ENCODE measurements at regions not wholly inside any gene's neighbourhood (a gene's known extent, or its start where the extent isn't known, plus 50 kb on each side); places are given as distances from the start of the nearest gene placed in this dataset.

GRCh38 chr6:132096245-132096644 is 145.1 kb upstream of the CCN2 start:
- DNase-seq (ENCODE audit: low spot score) = peak; percentile 44

GRCh38 chr6:132089173-132089572 is 138.0 kb upstream of the CCN2 start:
- no peak for DNase-seq (ENCODE audit: low spot score)

- DNase-seq (ENCODE audit: low spot score) = no peak
Observed at GRCh38 chr6:132088150-132088549, 137.0 kb upstream of the CCN2 start.

- DNase-seq (ENCODE audit: low spot score) = no peak
Observed at GRCh38 chr6:132087391-132087790, 136.2 kb upstream of the CCN2 start.

DNA sequence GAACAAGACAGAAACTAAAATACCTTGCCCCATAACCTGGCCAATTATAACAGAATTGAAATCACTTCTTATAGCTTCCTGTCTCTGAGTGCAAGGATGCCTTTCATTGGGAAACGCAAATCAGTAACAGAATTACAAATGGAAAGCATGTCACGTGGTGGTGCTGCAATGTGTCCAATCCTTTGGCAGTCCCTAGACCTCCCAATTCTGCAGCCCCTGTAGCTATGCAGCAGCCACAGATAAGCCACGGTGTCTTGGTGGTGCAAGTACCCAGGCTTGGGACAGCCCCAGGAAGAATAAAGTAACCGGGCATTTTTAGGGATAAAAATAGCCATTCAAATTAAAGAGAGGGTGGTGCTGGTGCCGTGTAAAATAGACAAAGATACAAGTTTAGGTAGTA is 134.6 kb upstream of the CCN2 start:
- no peak for DNase-seq (ENCODE audit: low spot score)

- DNase-seq (ENCODE audit: low spot score) = peak; percentile 68
Observed at GRCh38 chr6:132084811-132085509, 133.8 kb upstream of the CCN2 start.

GRCh38 chr6:132082421-132082820 is 131.2 kb upstream of the CCN2 start:
- DNase-seq (ENCODE audit: low spot score) = no peak

GRCh38 chr6:132081338-132081737 is 130.2 kb upstream of the CCN2 start:
- no peak for DNase-seq (ENCODE audit: low spot score)

- no peak for DNase-seq (ENCODE audit: low spot score)
Observed at GRCh38 chr6:132079286-132079685, 128.1 kb upstream of the CCN2 start.

DNA sequence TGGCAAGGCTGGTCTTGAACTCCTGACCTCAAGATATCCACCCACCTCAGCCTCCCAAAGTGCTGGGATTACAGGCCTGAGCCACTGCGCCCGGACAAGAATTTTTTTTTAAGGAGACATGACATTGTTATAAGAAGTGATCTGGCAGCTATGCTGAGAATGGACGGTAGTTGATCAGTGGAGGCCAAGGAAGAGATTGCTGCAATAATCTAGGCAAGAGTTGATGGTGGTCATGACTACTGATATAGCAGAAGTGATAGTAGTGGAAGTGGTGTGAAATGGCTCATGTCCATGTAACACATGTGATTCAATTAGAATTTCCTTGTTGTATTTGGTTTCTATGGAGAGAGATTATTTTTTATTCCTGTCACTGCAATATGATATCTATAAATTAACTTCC is 125.3 kb upstream of the CCN2 start:
- no peak for DNase-seq (ENCODE audit: low spot score)

- peak; percentile 22 for DNase-seq (ENCODE audit: low spot score)
Observed at GRCh38 chr6:132072831-132073230, 121.7 kb upstream of the CCN2 start.

DNA sequence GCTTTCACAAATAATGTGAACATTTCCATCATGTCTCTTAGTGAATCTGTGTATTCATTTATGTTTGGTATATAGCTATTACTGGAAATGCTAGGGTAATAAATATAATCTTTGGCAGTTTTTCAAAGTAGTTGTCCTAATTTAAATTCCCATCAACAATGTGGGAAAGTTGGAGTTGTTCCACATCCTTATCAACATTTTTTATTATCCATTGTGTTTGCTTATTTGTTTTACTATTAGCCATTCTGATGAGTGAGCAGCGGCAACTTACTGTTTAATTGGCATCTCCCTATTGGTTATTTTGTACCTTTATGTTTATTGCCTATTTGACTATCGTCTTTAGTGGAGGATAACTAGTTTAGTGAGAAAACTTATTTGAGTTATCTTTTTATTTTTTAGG is 121.1 kb upstream of the CCN2 start:
- DNase-seq (ENCODE audit: low spot score) = no peak

- DNase-seq (ENCODE audit: low spot score) = no peak
Observed at GRCh38 chr6:132070356-132070755, 119.2 kb upstream of the CCN2 start.

- DNase-seq (ENCODE audit: low spot score) = no peak
Observed at GRCh38 chr6:132068766-132069165, 117.6 kb upstream of the CCN2 start.

DNA sequence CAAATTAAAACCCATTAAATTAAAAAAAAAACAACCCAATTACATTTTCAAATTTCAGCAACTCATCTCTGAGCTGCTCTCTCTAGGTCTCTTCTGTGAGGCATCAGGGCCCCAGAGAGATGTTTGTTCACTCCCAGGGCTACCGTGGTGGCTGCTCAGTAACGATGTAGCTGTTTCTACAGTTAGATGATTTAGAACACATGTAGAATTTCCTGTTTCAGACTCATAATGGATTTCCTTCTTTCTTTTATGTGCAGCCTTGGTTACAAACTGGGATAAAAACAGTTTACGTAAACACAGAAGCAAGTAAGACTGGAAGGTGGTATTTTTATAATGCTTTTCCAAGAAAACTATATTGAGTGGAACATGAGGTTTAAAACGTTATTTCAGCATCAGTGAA is 116.1 kb upstream of the CCN2 start:
- DNase-seq (ENCODE audit: low spot score) = peak; percentile 54

- DNase-seq (ENCODE audit: low spot score) = no peak
Observed at GRCh38 chr6:132065556-132065955, 114.4 kb upstream of the CCN2 start.

DNA sequence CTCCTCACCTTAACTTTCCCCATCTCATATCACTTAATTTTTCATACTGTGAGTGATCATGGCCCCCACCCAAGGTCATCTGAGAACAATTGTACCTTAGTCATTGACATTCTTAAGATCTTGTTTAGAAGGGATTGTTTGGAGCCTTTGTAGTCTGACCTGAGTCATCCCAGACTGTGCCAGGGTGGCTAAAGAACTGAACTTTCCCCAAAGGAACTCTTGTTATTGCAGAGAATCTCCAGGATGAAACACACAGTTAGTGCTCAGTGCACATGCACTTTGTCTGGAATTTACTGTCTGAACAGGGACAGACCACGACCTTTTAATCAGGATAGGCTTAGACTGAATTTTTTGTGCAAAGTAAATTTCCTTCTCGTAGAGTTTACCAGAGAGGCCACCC is 112.6 kb upstream of the CCN2 start:
- DNase-seq (ENCODE audit: low spot score) = peak; percentile 75

DNA sequence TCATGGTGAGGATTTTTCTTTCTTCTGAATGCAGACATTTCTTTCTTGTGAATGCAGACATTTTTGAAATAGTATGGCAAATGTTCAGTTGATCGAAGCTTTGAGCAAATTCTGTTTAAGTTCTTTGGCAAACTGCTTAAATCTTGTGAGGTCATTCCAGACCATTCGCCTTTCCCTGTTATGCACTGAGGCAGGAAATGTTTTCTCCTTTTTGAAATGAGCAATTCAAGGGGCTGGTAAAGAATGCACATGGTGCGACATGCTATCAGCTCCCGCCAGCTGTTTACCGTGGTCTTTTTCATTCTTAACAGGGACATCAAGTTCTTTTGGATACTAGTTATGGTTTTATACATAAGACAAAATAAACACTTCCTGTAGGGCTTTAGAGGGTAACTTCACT is 112.0 kb upstream of the CCN2 start:
- no peak for DNase-seq (ENCODE audit: low spot score)

- no peak for DNase-seq (ENCODE audit: low spot score)
Observed at GRCh38 chr6:132062626-132063025, 111.5 kb upstream of the CCN2 start.

GRCh38 chr6:132061381-132061780 is 110.2 kb upstream of the CCN2 start:
- DNase-seq (ENCODE audit: low spot score) = no peak

- DNase-seq (ENCODE audit: low spot score) = peak; percentile 13
Observed at GRCh38 chr6:132060591-132060990, 109.4 kb upstream of the CCN2 start.

- peak; percentile 13 for DNase-seq (ENCODE audit: low spot score)
Observed at GRCh38 chr6:132058975-132059374, 107.8 kb upstream of the CCN2 start.

DNA sequence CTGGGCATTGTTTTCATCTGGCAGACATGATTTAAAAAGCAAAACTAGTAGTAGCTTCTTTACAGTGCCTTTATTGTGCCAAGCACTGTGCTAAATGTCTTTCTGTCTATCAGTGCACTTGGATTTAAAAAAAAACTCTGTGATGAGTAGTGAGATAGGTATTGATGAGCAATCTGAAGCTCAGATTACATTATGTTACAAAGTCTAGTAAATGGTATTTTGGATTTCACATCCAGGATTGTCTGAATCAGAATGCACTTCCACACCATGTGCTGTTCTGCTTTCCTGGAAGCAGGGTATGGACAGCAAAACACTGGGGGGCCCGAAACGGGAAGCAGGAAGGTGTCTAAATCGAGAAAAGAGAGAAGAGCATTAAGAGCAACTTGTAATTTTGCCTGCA is 103.4 kb upstream of the CCN2 start:
- no peak for DNase-seq (ENCODE audit: low spot score)

- peak; percentile 23 for DNase-seq (ENCODE audit: low spot score)
Observed at GRCh38 chr6:132053511-132053910, 102.3 kb upstream of the CCN2 start.

GRCh38 chr6:132052096-132052495 is 100.9 kb upstream of the CCN2 start:
- DNase-seq (ENCODE audit: low spot score) = no peak

All from AG20443 (cell line).